ENCODE measurements at regions not wholly inside any gene's neighbourhood (a gene's known extent, or its start where the extent isn't known, plus 50 kb on each side); places are given as distances from the start of the nearest gene placed in this dataset.

DNA sequence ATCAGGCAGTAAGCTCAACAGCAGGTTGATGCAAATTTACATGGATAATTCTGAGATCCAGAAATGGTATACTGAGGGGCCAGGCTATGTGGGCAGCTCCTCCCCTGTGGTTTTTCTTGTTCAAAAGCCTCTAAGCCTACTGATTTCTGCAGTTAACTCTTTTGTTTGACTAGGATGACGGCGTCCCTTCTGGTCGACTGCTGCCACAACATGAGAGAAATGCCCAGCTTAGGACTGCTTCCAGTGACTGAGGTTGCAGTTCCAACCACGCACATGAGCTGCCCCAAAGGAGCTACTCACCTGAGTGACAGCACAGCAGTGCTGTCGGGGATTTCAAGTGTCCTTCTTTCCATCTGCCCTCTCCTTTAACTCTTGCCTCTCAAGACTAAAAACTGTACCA lies 973.0 kb upstream of the GHITM start:
- no peak for DNase-seq

- DNase-seq, result no peak
These were observed 972.2 kb upstream of the GHITM start for GRCh38 chr10:83167081-83167480.

DNA sequence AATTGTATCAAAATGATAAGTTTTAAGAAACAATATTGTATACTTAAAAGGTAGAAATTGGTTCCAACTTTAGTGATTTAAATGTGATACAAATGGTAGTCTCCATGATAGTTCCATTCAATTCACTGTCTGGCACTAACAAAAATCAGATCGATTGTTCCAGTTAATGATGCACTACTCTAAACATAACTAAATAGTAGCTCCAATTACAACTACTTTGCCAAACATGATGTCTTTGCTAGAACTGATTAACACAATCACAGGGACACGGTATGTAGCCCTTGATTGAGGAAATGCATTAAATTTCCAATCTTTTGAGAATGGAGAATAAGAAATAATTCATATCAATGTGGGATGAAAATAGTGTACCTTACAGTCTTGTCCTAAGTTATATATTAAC lies 962.4 kb upstream of the GHITM start:
- no peak for DNase-seq

- DNase-seq, result no peak
These were observed 960.8 kb upstream of the GHITM start for GRCh38 chr10:83178526-83178925.

DNA sequence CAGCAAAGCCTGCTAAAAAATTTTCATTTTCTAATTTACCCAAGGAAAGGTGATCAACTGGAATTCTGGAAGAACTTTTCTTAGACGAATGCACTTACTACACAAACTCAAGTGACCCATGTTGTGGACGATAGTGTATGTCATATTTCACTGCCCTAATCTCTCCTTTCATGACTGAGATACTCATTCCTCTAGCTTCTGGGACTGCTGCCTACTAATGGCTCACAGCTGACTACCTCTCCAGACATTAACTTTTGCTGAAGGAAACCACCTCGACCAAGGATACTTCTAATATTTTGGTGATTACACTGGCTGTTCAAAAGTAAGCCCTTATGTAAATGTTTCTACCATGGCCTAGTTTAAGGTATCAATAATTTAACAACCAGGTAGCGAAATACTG lies 959.9 kb upstream of the GHITM start:
- no peak for DNase-seq

DNA sequence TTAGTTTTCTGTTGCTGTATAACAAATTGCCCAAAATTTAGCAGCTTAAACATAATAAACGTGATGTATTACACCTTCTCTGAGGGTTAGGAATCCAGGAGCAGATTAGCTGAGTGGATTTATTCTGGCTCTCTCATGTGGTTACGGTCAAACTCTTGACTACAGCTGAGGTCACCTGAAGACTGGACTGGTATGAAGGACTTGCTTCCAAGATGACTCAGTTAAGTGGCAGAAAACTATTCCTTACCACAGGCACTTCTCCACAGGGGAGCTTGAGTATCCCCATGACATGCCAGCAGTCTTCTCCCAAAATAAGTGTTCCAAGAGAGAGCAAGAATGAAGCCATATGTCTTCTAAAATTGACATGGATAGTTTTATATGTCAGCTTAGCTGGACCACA lies 957.2 kb upstream of the GHITM start:
- no peak for DNase-seq

DNA sequence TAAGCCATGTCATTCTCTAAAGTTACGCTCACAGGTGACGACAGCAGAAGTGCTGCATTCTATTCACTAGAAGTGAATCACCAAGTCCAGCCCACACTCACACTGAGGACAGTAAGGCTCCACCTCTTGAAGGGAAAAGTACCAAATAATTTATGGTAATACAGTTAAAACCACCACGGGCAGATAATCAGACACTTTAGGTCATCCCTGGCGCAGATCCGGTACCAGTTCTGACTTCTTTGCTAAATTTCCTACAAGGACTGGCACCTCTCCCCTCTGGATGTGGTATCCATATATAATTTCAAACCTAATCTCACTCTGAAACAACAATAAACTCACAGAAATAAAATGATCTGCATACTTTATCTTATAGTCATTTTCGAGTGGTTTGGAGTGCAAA lies 954.7 kb upstream of the GHITM start:
- no peak for DNase-seq

DNA sequence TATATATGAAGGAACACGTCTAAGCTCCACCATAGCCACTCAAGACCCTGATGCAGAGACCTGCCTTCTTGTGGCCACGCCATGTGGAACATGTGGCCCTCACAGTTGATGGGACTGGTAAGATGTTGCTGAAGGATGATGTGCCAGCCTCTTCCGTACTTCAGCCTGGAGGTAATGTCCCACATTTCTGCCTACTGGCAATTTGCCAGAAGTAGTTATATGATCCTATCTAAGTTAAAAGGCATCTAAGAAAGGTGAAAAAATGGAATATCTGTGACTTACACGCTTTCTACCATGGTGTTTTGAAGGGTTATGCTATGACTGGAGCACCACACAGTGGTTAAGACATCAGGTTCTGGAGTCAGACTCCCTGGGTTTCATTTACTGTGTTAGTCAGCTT lies 948.7 kb upstream of the GHITM start:
- no peak for DNase-seq

GRCh38 chr10:83193026-83193425 lies 946.3 kb upstream of the GHITM start:
- DNase-seq, result no peak

- no peak for DNase-seq
These were observed 944.3 kb upstream of the GHITM start for GRCh38 chr10:83195021-83195420.

- no peak for DNase-seq
These were observed 939.9 kb upstream of the GHITM start for GRCh38 chr10:83199374-83199773.

DNA sequence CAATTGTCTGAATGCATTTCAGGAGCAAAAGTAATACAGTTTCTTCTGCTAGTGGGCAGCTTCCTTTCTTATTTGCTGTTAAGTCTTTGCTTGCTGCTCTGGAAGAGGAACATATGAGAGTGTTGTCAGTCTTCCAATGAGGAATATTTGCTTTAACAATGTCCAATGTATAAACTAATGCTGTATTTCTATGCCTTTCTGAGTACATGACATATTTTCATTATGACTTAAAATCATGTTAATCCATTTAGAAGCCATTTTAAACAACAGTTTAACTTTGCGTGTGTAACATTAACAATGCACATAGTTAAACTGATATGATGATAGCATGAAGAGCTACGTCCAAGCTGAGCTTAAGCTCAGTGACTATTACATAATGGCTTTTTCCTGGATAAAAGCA lies 933.4 kb upstream of the GHITM start:
- DNase-seq, result no peak

GRCh38 chr10:83212632-83213334 lies 926.5 kb upstream of the GHITM start:
- DNase-seq, result no peak

DNA sequence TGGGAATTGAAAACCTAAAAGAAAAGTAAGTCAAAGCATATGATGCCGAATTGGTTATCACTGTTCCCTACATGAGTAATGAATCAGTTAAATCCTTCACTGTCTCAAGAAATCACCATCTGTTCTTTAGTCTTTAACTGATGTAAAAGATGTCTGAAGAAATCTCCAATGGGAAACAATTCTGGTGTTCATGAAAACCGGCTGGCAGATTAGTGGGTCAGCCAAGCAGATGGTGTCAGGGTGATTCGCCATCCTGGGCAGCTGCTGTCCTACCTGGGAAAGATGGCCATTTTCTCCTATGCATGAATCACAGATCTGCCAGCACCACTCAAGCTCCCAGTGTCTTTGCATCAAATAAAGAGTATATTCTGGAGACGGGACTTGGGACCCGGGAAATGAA lies 925.2 kb upstream of the GHITM start:
- no peak for DNase-seq

DNA sequence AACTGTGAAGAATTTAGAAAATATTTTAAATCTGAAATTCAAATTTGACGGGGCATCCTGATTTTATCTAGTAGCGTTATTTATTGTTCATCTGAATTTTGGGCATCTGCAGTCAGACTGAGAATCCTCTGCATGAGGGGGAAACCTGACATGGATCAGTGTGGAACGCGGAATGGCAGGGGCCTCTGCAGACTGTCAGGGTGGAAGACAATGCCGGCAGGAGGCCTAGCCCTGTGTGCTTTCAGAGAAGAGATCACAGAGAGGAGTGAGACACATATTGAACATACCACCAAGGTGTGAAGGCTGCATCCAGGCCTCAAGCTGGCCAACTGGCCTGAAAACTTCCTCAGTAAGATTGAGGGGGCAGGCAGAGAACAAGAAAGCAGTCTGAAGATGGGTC lies 921.1 kb upstream of the GHITM start:
- no peak for DNase-seq

- DNase-seq, result no peak
These were observed 917.0 kb upstream of the GHITM start for GRCh38 chr10:83222300-83222699.

- DNase-seq, result no peak
These were observed 916.2 kb upstream of the GHITM start for GRCh38 chr10:83222832-83223742.

GRCh38 chr10:83225781-83226180 lies 913.5 kb upstream of the GHITM start:
- no peak for DNase-seq

- DNase-seq, result no peak
These were observed 909.3 kb upstream of the GHITM start for GRCh38 chr10:83229991-83230390.

DNA sequence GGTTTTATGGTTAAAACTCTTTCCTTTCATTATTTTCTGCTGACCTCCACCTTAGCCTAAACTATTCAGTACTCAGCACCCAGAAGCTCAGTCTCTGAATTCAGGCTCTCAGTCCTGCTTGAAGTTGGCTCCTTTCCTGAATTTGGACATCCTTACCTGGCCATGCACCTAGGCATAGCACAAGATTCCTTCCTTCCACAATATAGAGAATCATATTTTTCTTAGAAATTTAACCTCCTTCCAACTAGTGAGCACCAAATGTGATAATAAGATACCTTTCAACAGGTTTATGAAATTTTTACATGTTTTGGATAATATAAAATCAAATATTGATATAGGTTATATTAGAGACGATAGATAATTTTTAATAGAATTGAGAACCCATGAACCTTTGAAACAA lies 905.6 kb upstream of the GHITM start:
- no peak for DNase-seq

DNA sequence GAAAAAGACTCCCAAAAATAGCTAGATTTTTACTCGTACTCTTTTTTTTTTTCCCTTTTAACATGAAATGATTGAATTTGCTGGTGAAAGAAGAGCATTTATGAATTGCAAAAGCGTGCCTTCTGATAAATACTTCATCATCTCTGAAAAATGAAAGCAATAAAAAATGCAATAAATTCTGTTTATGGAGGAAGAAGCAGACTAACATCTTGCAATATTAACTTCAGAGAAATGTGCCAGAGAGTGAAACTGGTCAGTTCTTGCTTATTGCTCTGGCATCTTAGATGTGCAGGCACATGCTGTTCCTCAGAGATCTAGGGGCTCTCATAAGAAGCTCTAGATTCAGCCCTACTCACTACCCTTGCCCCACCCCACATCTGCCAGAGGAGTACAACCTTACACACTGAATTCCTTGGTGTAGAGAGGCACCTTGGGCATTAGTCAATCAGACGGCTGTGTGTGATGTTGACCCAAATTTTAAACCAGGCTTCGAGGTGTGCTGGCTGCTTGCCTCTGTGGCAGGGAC lies 891.1 kb upstream of the GHITM start:
- DNase-seq, result no peak

GRCh38 chr10:83250396-83250795 lies 888.9 kb upstream of the GHITM start:
- DNase-seq, result no peak

- DNase-seq, result no peak
These were observed 887.1 kb upstream of the GHITM start for GRCh38 chr10:83252169-83252568.

DNA sequence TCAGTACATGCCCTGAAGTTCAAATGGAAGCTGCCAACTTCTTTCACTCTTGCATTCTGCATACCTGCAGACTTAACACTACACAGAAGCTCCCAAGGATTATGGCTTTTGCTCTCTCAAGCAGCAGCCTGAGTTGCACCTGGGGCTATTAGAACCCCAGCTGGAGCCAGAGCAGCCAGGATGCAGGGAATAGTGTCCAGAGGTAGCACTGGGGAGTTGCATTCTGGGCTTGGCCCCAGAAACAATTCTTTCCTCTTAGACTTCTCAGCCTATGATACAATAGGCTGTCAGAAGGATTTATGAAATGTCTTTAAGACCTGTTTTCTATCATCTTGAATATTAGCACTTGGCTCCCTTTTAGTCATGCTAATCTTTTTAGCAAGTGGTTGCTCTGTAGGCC lies 886.7 kb upstream of the GHITM start:
- no peak for DNase-seq
